Eye (tissue), 1 donor: ENCODE measurements at regions not wholly inside any gene's neighbourhood (a gene's known extent, or its start where the extent isn't known, plus 50 kb on each side); places are given as distances from the start of the nearest gene placed in this dataset.
"Not testable (repeated sequence)": the region's sequence is repeated elsewhere in the genome, so short reads cannot be mapped to it uniquely, and the experiment has no call there.

Experiments
- DNase-seq: peaks from one replicate; pipeline ENCODE4 v3.0.0-alpha.2; 2015

GRCh38 chr3:181239441-181239840 is 249.9 kb upstream of the DNAJC19 start:
- DNase-seq = peak; percentile 56

GRCh38 chr3:181230258-181230657 is 240.7 kb upstream of the DNAJC19 start:
- DNase-seq = no peak

- DNase-seq = no peak
Observed at GRCh38 chr3:181213347-181213746, 223.8 kb upstream of the DNAJC19 start.

GRCh38 chr3:181212271-181212670 is 222.7 kb upstream of the DNAJC19 start:
- no peak for DNase-seq

GRCh38 chr3:181210275-181210674 is 220.7 kb upstream of the DNAJC19 start:
- peak; percentile 75 for DNase-seq

- DNase-seq = no peak
Observed at GRCh38 chr3:181189556-181189955, 200.0 kb upstream of the DNAJC19 start.

GRCh38 chr3:181183764-181184163 is 194.2 kb upstream of the DNAJC19 start:
- DNase-seq = no peak

- not testable (repeated sequence) for DNase-seq
Observed at GRCh38 chr3:181183057-181183456, 193.5 kb upstream of the DNAJC19 start.

- DNase-seq = no peak
Observed at GRCh38 chr3:181178991-181179390, 189.5 kb upstream of the DNAJC19 start.

GRCh38 chr3:181176601-181177000 is 187.1 kb upstream of the DNAJC19 start:
- DNase-seq = peak; percentile 75

GRCh38 chr3:181174676-181175233 is 185.2 kb upstream of the DNAJC19 start:
- DNase-seq = no peak

GRCh38 chr3:181174022-181174421 is 184.5 kb upstream of the DNAJC19 start:
- DNase-seq = no peak

- no peak for DNase-seq
Observed at GRCh38 chr3:181173227-181173626, 183.7 kb upstream of the DNAJC19 start.

GRCh38 chr3:181134873-181135272 is 145.3 kb upstream of the DNAJC19 start:
- peak; percentile 2 for DNase-seq

- no peak for DNase-seq
Observed at GRCh38 chr3:181133832-181134231, 144.3 kb upstream of the DNAJC19 start.

GRCh38 chr3:181105646-181106045 is 116.1 kb upstream of the DNAJC19 start:
- peak; percentile 25 for DNase-seq

- peak; percentile 7 for DNase-seq
Observed at GRCh38 chr3:181103605-181104004, 114.1 kb upstream of the DNAJC19 start.

GRCh38 chr3:181086011-181086410 is 96.5 kb upstream of the DNAJC19 start:
- no peak for DNase-seq

- no peak for DNase-seq
Observed at GRCh38 chr3:181081930-181082329, 92.4 kb upstream of the DNAJC19 start.

GRCh38 chr3:181076558-181076957 is 87.0 kb upstream of the DNAJC19 start:
- no peak for DNase-seq

- peak; percentile 45 for DNase-seq
Observed at GRCh38 chr3:181075098-181075497, 85.6 kb upstream of the DNAJC19 start.

GRCh38 chr3:181066143-181067087 is 76.9 kb upstream of the DNAJC19 start:
- no peak for DNase-seq

- peak; percentile 23 for DNase-seq
Observed at GRCh38 chr3:181056136-181056732, 66.7 kb upstream of the DNAJC19 start.

- no peak for DNase-seq
Observed at GRCh38 chr3:181054538-181054937, 65.0 kb upstream of the DNAJC19 start.
